HEK293T (cell line): ENCODE measurements at regions not wholly inside any gene's neighbourhood (a gene's known extent, or its start where the extent isn't known, plus 50 kb on each side); places are given as distances from the start of the nearest gene placed in this dataset.

ENCODE experiments used
- FOXA1 ChIP-seq: fragments of 450-650 bp; IDR thresholded peaks from 2 replicates; pipeline ENCODE4 v1.6.1; 2016; ENCODE audit warnings: mild to moderate bottlenecking
- FOXM1 ChIP-seq: fragments of 450-650 bp; IDR thresholded peaks from 2 replicates; pipeline ENCODE4 v1.6.1; 2017; ENCODE audit warnings: mild to moderate bottlenecking, borderline replicate concordance
- HDGF ChIP-seq: fragments of 450-650 bp; IDR thresholded peaks from 2 replicates; pipeline ENCODE4 v1.6.1; 2017; ENCODE audit warnings: antibody characterized with exemption, borderline replicate concordance
- L3MBTL2 ChIP-seq: fragments of 450-650 bp; conservative IDR thresholded peaks from 2 replicates; pipeline ENCODE4 v1.6.1; 2016; ENCODE audit warnings: mild to moderate bottlenecking
- TARDBP ChIP-seq: fragments of 450-650 bp; IDR thresholded peaks from 2 replicates; pipeline ENCODE4 v1.6.1; 2016

- no peak for TF ChIP-seq FOXM1
- TF ChIP-seq HDGF: no peak
- no peak for TF ChIP-seq FOXA1
- no peak for TF ChIP-seq L3MBTL2
- no peak for TF ChIP-seq TARDBP
Observed at GRCh38 chr5:67732921-67733320, 482.6 kb upstream of the PIK3R1 start.
